ENCODE measurements at regions not wholly inside any gene's neighbourhood (a gene's known extent, or its start where the extent isn't known, plus 50 kb on each side); places are given as distances from the start of the nearest gene placed in this dataset.
A peak's percentile ranks its signal among the peaks of the same experiment; 100 is the strongest.

DNA sequence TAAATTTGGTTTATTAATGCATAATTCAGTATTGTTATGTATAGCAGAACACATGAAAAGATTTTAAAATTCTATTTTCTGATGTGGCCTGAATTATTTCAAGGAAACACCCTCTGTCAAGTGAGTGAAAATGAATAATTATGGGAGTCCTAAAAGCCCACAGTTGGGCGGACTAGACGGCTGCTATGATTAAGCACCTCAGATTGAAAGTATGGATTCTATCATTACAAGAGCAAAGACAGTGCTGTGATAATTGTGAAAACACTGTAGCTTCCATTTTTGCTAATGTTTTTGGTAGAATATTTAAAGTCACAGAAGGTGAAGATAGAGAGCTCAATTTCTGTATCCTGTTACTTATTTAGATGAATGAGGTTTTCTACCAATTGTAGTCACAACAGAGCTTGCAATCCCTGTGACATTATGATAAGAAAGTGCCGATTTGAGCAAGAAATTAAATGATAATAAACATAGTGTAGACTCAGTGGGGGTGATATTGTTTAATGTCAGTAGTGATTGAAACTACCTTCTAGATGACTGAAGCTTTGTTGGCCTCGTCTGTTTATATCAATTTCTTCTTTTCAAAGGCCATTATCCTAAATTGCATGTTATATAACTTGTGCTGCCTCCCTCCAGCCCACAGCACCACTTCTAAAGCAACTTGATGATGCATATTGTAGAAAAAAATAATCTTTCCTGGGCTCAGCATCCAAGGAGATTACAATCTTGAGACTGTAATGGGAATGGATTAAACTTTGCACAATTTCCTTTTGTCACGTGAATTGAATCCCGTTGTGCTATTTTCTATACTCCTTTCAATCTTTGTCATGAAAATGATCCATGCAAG, 359.8 kb downstream of the BTG1 start:
- no peak overlapping the region for H3K27ac ChIP-seq
- no peaks in the 10 kb centered on the region for H3K36me3 ChIP-seq
- no peaks in the 10 kb centered on the region for H3K27me3 ChIP-seq (replicated peaks)
- H3K4me3 ChIP-seq: no peak overlapping the region
- H3K9me3 ChIP-seq (replicated peaks): no peaks in the 10 kb centered on the region
- H3K4me1 ChIP-seq (replicated peaks): no peaks in the 10 kb centered on the region
- no peak for DNase-seq (ENCODE audit: low read depth in 1 of 2, low spot score in 2 of 2)

DNA sequence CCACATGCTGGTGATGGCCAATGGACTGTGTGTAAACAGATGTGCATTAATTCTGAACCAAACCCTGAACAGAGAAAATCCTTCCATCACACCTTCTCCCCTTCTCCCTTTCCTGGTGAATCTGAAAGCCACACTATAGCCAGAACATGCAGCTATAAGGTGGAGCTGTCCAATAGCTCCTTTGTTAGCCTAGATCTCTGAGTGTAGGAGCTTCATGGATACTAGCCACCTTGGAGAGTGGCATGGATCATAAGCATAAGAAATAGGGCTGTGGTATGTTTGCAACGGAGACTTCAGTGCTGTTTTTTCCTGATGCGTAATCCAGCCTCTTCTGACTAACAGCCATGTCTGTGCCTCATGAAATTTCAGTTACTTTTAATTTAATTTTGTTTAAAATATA, 364.5 kb downstream of the BTG1 start:
- Histone ChIP-seq H3K4me3 (no peak overlapping the region), H3K4me1 (replicated peaks) (peaks cover 21% of the 10 kb centered on the region), H3K27me3 (replicated peaks) (no peaks in the 10 kb centered on the region), H3K36me3 (no peaks in the 10 kb centered on the region), H3K27ac (no peak overlapping the region), H3K9me3 (replicated peaks) (no peaks in the 10 kb centered on the region)
- no peak for DNase-seq (ENCODE audit: low read depth in 1 of 2, low spot score in 2 of 2)

DNA sequence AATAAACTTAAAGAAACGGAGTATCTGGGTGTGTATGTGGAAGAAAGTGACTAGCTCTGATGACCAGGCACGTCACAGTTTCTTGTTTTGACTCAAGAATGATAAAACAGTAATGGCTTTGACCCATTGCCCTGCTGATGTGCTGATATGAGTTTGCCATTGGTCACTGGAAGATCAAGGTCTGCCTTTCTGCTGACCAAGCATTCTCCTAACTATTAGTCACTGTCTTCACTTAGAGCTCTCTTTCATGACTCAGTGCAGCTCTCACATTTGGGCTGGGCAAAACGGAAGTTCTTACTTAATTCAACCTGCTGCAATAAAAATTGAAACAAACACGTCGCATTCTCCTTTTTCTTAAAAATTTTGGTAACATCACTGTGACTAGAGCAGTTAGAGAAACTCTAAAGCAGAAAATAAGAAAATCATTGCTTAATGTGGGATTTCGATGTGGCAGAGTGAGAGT, 366.7 kb downstream of the BTG1 start:
- peaks cover 32% of the 10 kb centered on the region for H3K4me1 ChIP-seq (replicated peaks)
- no peaks in the 10 kb centered on the region for H3K27me3 ChIP-seq (replicated peaks)
- no peaks in the 10 kb centered on the region for H3K9me3 ChIP-seq (replicated peaks)
- H3K36me3 ChIP-seq: no peaks in the 10 kb centered on the region
- no peak overlapping the region for H3K4me3 ChIP-seq
- H3K27ac ChIP-seq: peak overlapping the region; percentile 67
- peak; percentile 73 to 75 for DNase-seq (ENCODE audit: low read depth in 1 of 2, low spot score in 2 of 2)

DNA sequence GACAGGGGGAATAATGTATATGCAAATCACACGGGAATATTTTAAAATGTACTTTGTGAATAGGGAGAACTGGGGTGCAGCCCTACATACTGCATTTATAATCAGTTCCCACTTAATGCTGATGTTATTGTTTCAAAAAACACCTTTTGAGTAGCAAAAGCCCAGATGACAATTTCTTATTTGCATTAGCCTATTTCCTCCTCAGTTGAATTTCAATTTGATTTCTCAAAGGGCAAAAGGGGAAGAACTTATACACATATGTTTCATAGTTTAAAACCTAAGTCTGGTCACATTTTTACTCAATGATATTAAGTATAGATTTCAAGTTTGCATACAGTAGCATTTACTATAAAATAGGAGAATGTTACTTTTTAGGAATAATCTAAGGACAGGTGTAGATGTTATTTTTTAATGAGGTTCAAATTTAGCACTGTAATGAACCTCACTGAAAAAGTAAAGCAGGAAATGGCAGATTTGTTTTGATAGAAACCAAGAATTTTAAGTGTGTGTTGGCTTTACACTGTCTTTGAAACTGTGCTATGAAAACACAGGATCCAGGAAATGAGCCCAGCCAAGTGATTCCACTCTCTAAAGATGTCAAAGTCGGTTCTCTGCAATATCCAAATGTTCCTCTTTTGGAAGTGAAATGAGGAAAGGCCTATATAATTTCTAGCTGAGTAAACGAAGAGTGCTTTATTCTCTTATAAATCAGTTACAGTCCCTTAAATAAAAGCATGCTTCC, 367.4 kb downstream of the BTG1 start:
- Histone ChIP-seq H3K9me3 (replicated peaks) (no peaks in the 10 kb centered on the region), H3K4me1 (replicated peaks) (peaks cover 39% of the 10 kb centered on the region), H3K27me3 (replicated peaks) (no peaks in the 10 kb centered on the region), H3K27ac (peak overlapping the region; percentile 67), H3K4me3 (no peak overlapping the region), H3K36me3 (no peaks in the 10 kb centered on the region)
- DNase-seq (ENCODE audit: low read depth in 1 of 2, low spot score in 2 of 2): no peak

DNA sequence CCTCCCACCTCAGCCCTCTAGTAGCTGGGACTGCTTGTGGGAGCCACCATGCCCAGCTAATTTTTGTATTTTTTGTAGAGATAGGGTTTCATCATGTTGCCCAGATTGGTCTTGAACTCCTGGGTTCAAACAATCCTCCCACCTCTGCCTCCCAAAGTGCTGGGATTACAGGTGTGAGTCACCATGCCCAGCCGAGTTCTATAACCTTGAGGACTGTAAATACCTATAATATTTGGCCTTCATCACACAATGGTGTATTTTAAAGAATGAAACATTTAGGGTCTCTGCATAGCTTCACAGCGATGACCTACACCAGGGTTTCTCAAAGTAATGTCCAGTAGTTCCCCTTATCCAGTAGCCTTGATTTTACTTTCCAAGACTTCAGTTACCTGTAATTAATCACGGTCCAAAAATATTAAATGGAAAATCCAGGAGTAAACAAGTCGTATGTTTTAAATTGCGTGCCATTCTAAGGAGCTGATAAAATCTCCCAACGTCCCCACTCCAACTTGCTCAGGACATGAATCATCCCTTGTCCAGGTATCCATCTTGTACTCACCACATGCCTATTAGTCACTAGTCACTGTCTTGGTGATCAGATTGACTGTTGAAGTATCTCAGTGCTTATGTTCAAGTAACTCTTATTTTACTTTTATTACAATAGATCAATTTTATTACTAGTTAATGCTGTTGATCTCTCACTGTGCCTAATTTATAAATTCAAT, 368.2 kb downstream of the BTG1 start:
- Histone ChIP-seq H3K4me1 (replicated peaks) (peaks cover 39% of the 10 kb centered on the region), H3K4me3 (no peak overlapping the region), H3K9me3 (replicated peaks) (no peaks in the 10 kb centered on the region), H3K27ac (peak overlapping the region; percentile 30; the same call in 1 of the 2 replicates), H3K36me3 (no peaks in the 10 kb centered on the region), H3K27me3 (replicated peaks) (no peaks in the 10 kb centered on the region)
- DNase-seq (ENCODE audit: low read depth in 1 of 2, low spot score in 2 of 2): peak in 1 of 2 experiments; percentile 14

DNA sequence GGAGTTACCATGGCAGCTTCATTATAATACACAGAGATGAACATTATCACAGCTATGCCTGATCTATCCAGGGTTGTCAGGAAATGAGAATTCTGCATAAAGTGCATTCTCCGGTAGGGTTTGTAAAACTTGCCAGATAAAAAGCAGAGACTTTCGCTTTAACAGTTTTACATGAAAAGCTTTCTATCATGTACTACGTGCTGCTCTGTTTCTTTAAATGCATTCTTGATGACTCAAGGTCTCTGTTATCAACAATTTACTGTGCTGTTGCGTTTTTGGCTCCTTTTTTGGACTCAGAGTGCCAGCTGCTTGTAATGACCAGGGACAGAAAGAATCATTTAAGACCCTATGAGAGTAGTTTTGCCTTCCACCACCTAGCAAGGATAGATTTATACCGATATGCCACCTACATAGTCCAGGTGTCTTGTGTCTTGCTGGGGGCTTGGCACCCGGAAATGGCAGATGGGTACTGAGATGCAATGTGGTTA, 371.2 kb downstream of the BTG1 start:
- H3K4me1 ChIP-seq (replicated peaks): peaks cover 38% of the 10 kb centered on the region
- peak; percentile 33 to 58 for DNase-seq (ENCODE audit: low read depth in 1 of 2, low spot score in 2 of 2)
- no peak overlapping the region for H3K4me3 ChIP-seq
- H3K27me3 ChIP-seq (replicated peaks): no peaks in the 10 kb centered on the region
- peak overlapping the region; percentile 49 for H3K27ac ChIP-seq
- H3K36me3 ChIP-seq: no peaks in the 10 kb centered on the region
- H3K9me3 ChIP-seq (replicated peaks): no peaks in the 10 kb centered on the region

DNA sequence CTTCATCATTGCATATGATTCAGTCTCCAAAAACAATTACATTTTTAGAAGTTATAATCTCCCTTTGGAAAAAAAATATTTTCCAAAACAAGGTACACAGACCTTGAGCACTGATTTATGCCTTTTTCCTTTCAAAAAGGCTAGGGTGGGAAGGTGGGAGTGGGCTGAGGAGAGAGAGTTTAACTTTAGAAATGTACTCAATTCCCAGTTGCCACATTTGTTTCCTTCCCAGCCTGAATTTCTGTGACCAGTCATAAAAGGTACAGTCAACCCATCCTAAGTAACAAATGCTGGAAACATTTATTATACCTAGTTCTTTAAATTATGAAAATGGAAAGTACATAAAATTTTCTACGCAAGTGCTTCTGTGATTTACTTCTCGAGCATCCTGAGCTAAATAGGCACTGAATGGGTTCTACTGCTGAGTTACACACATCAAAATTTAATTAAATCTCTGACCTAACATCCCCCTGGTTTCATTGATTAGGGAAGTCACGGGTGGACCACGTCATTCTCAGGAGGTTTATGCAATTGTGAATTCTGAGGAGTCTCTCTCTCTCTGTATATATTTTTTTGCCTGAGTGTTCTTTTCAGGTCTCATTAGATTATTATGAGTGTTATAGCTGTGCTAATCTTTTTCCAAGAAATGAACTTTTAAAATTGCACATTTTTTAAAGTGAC, 371.8 kb downstream of the BTG1 start:
- H3K27ac ChIP-seq: peak overlapping the region; percentile 49
- H3K4me3 ChIP-seq: no peak overlapping the region

DNA sequence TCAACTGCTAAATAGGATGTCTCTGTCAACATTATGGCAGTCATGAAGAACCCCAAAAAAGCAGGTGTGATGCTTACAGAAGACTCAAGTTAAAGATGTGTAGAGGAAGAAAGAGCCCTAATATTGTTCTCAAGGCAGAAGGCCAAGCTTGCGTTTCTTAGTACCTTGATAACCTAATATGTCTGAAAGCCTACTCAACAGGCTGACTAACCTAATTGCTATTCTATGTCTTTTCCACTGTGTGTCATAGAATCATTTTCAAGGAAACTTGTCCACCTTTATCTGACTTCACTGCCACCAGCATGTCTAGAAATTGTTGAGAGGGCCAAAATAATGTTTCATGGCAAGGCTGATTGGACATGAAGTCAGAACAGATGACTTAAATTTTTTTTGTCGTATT, 373.2 kb downstream of the BTG1 start:
- Histone ChIP-seq H3K27ac (no peak overlapping the region), H3K36me3 (no peaks in the 10 kb centered on the region), H3K27me3 (replicated peaks) (no peaks in the 10 kb centered on the region), H3K4me3 (no peak overlapping the region), H3K9me3 (replicated peaks) (no peaks in the 10 kb centered on the region), H3K4me1 (replicated peaks) (peaks cover 19% of the 10 kb centered on the region)
- DNase-seq (ENCODE audit: low read depth in 1 of 2, low spot score in 2 of 2): no peak

More for the DNA sequence above, 371.8 kb downstream of the BTG1 start:
- no peaks in the 10 kb centered on the region for H3K36me3 ChIP-seq
- DNase-seq (ENCODE audit: low read depth in 1 of 2, low spot score in 2 of 2): no peak
- H3K9me3 ChIP-seq (replicated peaks): no peaks in the 10 kb centered on the region
- no peaks in the 10 kb centered on the region for H3K27me3 ChIP-seq (replicated peaks)
- H3K4me1 ChIP-seq (replicated peaks): peaks cover 34% of the 10 kb centered on the region

DNA sequence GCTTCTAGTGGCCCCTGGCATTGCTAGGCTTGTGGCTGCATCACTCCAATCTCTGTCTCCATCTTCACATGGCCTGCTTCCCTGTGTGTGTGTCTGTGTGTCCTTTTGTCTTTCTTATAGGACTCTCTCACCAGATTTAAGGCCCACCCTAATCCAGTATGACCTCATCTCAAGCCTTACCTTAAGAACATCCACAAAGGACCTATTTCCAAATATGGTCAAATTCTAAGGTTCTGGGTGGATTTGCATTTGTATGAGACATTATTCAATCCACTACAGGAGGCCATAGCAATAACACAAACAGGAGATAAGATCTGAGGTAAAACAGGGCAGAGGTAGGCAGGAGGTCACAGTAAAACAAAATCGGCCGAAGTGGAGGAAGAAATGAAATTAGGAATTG, 375.9 kb downstream of the BTG1 start:
- Histone ChIP-seq H3K9me3 (replicated peaks) (no peaks in the 10 kb centered on the region), H3K27me3 (replicated peaks) (no peaks in the 10 kb centered on the region), H3K4me3 (no peak overlapping the region), H3K27ac (no peak overlapping the region), H3K4me1 (replicated peaks) (peaks cover 14% of the 10 kb centered on the region), H3K36me3 (no peaks in the 10 kb centered on the region)
- no peak for DNase-seq (ENCODE audit: low read depth in 1 of 2, low spot score in 2 of 2)

DNA sequence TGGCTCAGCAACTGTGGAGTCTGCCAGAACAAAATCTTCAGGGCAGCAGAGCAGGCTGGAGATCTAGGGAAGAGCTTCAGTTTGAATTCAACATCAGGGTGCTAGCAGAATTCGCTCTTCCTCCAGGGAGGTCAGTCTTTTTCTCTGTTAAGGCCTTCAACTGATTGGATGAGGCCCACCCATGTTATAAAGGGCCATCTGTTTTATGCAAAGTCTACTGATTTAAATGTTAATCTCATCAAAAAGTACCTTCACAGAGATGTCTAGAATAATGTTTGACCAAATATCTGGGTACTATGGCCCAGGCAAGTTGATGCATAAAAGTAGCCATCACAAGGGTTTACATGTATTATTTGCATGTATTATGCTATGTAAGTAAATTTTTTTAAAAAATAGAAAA, 378.4 kb downstream of the BTG1 start:
- no peak for DNase-seq (ENCODE audit: low read depth in 1 of 2, low spot score in 2 of 2)
- no peaks in the 10 kb centered on the region for H3K36me3 ChIP-seq
- H3K4me1 ChIP-seq (replicated peaks): no peaks in the 10 kb centered on the region
- H3K27me3 ChIP-seq (replicated peaks): no peaks in the 10 kb centered on the region
- no peak overlapping the region for H3K27ac ChIP-seq
- H3K4me3 ChIP-seq: no peak overlapping the region
- H3K9me3 ChIP-seq (replicated peaks): no peaks in the 10 kb centered on the region

DNA sequence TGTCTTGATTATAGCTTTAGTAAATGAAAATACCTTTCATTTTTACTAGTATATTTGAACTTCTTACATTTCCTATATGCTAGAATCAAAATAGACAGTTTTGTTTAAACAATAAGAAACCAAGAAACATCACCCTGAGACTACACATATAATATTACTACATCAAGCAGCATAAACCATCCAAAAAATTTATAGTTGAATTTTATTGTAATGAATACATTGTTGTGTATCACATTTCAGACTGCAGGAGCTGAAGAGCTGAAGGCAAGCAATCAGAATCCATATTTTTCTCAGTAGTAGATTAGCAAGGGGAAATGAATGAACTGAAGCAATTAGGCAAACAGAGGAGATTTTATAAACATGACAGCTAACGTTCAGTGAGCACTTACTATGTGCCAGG, 379.2 kb downstream of the BTG1 start:
- Histone ChIP-seq H3K36me3 (no peaks in the 10 kb centered on the region), H3K27me3 (replicated peaks) (no peaks in the 10 kb centered on the region)

DNA sequence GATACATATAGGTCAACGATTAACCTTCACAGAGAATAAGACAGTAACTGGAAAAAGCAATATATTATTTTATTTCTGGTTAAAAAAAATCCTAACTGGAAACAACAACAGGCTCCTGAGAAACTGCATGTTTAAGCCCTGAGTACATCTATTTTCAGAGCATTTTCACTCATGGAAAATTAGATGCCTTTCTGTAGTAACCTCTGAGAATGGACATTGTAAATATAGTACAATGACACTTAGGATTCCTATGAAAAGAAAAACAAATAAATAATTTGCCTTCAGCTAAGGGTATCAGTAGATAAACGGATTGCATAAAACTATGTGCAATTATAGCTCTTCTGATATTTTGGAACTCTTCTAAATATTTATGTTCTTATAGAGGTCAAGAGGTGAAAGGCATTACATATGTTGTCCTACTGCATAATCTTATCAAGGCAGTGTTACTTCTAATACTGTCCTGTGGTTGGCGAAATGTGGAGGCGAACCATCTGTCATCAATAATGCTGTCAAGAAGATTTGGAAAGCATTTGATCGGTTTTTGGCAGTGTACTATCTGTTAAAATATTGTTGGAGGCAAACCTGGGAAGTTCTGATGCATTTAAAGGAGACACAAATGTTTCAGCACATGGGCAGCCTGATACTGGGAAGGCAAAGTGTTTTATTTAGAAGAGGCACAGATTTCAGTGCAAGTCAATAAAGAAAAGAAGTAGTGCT, 381.8 kb downstream of the BTG1 start:
- no peak overlapping the region for H3K4me3 ChIP-seq
- H3K4me1 ChIP-seq (replicated peaks): no peaks in the 10 kb centered on the region
- no peak overlapping the region for H3K27ac ChIP-seq
- no peaks in the 10 kb centered on the region for H3K36me3 ChIP-seq
- H3K27me3 ChIP-seq (replicated peaks): no peaks in the 10 kb centered on the region
- H3K9me3 ChIP-seq (replicated peaks): no peaks in the 10 kb centered on the region
- no peak for DNase-seq (ENCODE audit: low read depth in 1 of 2, low spot score in 2 of 2)

More for the DNA sequence above, 379.2 kb downstream of the BTG1 start:
- no peak overlapping the region for H3K27ac ChIP-seq
- H3K9me3 ChIP-seq (replicated peaks): no peaks in the 10 kb centered on the region
- no peak overlapping the region for H3K4me3 ChIP-seq
- no peaks in the 10 kb centered on the region for H3K4me1 ChIP-seq (replicated peaks)
- DNase-seq (ENCODE audit: low read depth in 1 of 2, low spot score in 2 of 2): no peak

DNA sequence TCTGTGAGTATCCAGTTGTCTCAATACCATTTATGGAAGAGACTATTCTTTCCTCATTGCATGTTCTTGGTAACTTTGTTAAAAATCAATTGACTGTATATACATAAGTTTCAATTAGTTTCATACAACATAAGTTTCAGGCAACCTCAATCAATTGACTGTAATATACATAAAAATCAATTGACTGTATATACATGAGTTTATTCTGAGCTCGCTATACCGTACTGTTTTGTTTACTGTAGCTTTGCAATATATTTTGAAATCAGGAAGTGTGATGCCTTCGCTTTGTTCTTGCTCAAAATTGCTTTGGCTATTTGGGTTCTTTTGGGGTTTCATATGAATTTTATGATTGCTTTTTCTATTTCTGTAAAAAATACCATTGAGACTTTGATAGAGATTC, 392.0 kb downstream of the BTG1 start:
- Histone ChIP-seq H3K36me3 (no peaks in the 10 kb centered on the region), H3K27me3 (replicated peaks) (no peaks in the 10 kb centered on the region), H3K4me1 (replicated peaks) (no peaks in the 10 kb centered on the region), H3K9me3 (replicated peaks) (no peaks in the 10 kb centered on the region), H3K27ac (no peak overlapping the region), H3K4me3 (no peak overlapping the region)
- DNase-seq (ENCODE audit: low read depth in 1 of 2, low spot score in 2 of 2): no peak

Data from SJSA1 (cell line).